ENCODE measurements at regions not wholly inside any gene's neighbourhood (a gene's known extent, or its start where the extent isn't known, plus 50 kb on each side); places are given as distances from the start of the nearest gene placed in this dataset.
"Not testable (repeated sequence)": the region's sequence is repeated elsewhere in the genome, so short reads cannot be mapped to it uniquely, and the experiment has no call there.

DNA sequence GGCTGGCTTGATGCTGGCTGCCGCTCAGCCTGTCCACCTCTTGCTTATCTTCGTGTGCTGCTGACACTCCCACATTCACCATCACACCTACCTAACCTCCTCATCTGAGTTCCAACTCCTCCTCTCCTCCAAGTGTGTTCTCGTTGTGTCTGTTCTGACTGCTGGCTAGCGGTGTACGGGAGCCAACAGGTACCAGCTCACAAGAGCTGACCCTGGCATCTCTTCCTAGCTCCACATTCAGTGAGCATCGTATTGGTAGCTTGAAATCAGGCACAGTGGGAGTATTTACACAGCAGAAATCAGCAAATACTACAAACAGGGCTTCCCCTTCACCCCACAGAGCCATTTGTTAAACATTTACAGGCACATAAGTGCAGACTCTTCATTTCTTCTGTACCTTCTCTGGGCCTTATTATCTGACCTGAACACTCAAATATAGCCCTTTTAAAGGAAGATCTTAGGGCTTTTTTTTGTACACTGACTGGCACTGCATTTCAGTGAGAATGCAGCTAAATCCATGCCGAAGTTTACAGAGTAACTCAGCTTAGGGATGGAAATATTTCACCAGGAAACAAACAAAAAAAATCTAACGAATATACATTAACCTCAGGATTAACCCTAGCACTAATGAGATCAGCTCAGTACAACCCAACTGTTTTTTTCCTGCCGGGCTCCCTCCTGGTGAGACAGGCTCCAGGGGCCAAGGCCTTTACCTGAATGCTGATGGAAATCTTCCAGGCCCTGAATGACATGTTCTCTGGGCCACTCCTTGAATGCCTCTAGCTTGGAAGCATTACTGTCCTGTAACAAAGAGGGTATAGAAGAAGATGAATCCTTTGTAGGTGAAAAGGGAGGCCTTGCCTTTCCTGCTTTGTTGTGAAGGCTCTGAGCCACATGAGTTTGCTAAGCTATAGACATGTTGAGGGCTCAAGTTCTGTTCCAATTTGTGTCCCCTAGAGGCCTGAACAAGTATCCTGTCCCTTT, 150.5 kb upstream of the LPP start:
- DNase-seq, result no peak

DNA sequence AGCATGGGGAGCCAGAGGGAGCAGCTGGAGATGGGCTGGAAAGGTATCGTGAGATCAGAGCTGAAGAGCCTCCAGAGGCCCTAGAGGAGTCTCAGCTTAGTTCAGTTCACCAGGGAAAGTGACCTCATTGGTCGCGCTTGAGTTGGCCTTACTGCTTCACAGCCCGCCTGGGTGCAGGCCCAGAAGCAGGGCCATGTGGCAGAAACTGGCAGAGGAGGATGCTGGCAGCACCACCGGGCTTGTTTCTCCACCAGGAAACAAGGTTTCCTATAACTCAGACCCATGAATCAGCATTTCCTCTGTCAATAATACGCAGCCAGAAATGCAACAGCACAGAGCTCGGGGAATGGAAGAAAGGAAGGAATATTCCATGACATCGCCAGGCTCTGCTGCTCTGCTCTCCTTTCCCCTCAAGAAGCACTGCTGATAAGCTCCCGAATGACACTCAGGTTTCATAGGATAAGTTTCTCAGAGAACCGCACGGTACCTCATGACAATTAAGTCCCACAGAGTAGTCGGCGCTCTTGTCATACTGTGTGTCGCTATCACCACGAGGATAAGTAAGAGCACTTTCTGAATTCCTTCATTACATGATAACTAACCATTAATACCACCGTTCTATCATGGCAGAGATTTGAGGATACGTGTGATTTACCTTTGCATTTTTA, 147.1 kb upstream of the LPP start:
- peak; percentile 45 for DNase-seq

DNA sequence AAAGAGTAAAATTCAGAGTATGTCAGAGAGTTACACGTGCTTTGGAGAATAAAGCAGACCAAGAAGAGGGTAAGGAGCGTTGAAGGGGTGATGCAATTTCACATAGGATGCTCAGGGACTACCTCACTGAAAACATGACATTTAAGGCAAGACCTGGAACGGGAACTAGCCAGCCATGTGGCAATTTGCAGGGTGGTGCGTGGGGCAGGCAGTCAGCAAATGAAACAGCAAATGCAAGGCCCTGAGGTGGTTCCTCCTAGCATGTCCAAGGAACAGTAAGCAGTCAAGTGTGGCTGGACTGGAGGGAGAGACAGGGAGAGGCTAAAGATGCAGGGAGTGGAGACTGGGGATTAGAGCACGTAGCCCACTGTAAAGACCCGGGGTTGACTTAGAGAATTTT, 146.1 kb upstream of the LPP start:
- peak; percentile 65 for DNase-seq

DNA sequence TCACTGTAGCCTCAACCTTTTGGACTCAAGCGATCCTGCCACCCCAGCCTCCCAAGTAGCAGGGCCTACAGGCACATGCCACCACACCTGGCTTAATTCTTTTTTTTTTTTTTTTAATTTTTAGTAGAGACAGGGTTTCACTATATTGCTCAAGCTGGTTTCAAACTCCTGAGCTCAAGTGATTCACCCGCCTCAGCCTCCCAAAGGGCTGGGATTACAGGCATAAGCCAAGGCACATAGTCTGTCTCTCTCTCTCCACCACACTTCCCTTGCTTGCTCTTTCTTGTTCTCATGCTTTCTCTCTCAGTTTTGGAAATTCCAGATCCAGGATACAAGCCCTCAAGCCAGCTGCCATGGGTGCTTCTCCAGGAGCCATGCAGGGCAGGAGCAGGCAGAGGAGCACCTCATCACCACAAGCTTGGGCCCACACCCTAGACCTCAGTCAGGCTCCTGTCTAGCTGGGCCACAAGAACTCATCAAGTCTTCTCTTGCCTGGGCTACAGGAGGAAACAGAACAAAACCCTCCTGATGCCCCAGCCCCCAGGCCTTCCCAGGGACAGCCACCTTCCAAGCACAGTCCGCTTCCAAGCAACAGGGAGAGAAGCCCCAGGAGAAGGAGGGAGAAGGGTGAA, 145.3 kb upstream of the LPP start:
- no peak for DNase-seq

DNA sequence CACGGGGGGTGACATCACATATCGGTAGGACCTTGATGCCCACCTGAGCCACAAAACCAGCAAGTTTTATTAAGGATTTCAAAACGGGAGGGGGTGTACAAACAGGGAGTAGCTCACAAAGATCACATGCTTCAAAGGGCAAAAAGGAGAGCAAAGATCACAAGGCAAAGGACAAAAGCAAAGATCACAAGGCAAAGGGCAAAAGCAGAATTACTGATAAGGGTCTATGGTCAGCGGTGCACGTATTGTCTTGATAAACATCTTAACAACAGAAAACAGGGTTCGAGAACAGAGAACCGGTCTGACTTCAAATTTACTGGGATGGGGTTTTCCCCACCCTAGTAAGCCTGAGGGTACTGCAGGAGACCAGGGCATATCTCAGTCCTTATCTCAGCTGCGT, 143.5 kb upstream of the LPP start:
- no peak for DNase-seq

DNA sequence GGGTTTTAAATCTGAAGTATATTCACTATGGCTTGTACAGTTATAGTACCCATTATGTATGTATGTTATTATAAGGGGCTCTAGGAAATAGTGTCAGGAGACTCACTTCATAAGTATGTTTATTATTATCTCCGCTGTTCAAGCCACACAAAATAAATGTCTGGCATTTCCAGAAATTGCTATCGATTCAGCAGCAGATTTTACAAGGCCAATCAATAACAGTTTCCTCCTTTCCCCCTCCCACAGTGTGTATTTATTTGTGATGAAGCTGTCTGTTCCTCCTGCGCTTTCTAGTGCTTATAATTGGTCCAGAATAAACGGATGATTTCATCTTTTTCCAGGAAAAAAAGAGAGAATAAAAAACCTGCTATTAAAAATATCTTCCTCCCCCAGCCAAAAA, 134.2 kb upstream of the LPP start:
- DNase-seq, result no peak

DNA sequence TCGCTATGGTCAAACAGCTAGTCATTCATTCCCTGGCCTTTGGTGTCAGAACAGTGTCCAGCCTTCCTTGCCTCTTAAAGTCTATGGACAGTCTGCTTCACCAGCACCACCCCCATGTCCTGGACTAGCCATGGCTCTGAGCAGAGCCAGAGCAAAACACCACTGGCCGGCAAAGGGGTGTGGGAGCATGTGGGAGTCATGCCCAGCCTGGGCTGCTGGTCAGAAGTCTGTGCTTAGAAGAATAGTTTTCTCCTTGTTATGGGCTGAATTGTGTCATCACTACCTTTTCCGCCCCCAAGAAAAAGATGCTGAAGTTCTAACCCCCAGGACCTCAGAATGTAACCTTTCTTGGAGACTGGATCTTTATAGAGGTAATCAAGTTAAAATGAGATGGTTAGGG, 132.9 kb upstream of the LPP start:
- no peak for DNase-seq

DNA sequence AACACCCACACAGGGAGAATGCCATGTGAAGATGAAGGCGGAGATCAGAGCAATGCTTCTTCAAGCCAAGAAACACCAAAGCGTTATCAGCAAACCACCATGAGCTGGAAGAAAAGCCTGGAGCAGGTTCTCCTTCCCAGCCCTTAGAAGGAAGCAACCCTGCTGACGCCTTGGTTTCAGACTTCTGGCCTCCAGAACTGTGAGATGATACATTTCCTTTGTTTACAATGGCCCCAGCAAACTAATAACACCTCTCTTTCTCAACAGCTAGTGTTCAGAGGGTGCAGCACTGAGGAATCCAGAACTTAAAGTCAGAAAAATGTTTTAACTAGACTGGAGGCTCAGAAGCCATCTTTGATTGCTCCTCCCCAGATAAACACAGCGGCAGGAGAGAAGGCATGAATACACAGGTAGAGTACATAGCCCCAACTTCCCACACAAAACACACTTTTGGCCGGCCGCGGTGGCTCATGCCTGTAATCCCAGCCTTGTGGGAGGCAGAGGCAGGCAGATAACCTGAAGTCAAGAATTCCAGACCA, 132.4 kb upstream of the LPP start:
- no peak for DNase-seq

DNA sequence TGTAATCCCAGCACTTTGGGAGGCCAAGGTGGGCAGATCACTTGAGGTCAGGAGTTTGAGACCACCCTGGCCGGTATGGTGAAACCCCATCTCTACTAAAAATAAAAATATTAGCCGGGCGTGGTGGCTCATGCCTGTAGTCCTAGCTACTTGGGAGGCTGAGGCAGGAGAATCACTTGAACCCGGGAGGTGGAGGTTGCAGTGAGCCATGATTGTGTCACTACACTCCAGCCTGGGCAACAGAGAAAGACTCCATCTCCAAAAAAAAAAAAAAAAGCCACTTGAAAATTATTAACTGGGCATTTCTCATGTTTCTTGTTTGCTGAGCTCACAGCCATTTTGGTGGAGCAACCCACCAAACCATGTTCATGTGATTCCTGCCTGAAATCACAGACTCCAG, 131.1 kb upstream of the LPP start:
- DNase-seq, result not testable (repeated sequence)

DNA sequence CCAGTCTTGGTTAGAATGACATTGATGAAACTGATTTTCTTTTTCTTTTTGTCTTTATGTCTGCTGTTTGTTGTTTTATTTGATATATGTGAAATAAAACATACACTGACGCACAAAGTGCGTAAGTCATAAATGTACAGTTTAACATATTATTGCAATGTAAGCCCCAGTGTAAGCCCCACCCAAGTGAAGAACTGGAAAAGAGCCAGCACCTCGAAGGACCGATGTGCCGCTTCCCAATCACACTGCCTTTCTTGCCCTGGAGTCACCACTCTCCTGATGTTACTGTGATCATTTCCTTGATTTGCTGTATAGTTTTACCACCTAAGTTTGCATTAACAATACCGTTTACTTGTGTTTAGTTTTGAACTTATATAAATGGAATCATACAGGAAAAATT, 128.4 kb upstream of the LPP start:
- no peak for DNase-seq

DNA sequence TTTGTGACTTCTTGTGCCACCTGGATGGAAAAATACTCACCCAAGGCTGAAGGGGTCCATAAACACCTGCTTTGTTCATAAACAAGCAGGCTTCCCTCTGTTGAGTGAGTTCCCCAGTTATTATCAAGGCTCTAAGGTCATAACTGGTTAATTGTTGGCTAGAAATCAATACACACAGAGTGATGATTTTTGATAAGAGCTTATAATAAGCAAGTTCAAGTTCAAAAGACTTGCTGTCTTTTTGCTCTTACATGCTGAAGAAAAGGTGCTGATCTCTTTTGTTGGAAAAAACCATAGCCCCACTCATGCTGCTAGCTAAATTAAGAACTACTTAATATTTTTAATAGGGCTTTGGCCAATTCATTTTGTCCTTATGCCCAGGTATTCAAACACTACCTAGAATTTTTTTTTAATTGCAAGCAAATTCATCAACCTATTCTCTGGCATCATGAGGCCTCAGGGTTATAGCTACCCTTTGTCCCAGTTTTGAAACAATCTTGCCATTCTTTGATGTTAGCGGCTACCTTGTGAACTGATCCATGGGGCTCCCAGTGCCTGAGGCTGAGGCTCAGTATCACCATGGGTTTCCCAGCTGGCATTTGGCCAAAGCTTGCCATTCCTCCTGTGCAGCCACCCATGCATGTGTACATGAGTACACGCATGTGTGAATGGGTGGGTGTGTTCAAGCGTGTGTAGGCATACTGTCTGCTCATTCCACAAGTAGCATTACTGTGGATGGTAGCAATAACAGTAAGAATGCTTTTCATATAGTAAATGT, 127.6 kb upstream of the LPP start:
- DNase-seq, result no peak

DNA sequence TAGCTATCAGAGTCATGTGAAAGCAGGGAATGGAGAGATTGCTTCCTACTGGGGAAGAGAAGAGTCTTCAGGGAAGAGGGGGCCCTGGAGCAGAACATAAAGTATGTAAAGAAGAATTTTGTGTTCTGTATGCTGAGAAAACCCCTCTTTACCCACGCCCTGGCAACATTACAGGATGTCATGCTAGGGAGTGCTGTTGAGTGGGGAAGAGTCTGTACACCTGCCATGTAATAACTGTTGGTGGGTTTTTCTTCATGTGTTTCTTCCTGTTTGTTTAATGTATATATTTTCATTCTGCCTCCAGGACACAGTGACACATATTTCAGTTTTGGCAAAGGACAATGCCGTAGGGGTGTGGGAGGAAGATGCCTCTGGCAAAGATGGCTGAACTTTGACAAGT, 122.8 kb upstream of the LPP start:
- DNase-seq, result no peak

DNA sequence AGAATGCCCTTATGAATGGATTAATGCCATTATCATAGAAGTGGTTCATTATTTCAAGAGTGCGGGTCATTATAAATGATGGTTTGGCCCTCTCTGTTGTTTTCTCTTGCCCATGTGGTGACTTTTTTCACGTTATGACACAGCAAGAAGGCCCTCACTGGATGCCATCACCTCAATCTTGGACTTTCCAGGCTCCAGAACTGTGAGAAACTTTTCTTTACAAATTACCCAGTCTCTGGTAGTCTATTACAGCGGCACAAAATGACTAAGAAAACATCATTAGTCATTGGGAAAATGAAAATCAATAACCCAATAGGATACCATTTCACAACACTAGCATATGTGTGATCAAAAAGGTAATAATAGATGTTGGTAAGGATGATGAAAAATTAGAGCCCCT, 119.0 kb upstream of the LPP start:
- DNase-seq, result no peak

DNA sequence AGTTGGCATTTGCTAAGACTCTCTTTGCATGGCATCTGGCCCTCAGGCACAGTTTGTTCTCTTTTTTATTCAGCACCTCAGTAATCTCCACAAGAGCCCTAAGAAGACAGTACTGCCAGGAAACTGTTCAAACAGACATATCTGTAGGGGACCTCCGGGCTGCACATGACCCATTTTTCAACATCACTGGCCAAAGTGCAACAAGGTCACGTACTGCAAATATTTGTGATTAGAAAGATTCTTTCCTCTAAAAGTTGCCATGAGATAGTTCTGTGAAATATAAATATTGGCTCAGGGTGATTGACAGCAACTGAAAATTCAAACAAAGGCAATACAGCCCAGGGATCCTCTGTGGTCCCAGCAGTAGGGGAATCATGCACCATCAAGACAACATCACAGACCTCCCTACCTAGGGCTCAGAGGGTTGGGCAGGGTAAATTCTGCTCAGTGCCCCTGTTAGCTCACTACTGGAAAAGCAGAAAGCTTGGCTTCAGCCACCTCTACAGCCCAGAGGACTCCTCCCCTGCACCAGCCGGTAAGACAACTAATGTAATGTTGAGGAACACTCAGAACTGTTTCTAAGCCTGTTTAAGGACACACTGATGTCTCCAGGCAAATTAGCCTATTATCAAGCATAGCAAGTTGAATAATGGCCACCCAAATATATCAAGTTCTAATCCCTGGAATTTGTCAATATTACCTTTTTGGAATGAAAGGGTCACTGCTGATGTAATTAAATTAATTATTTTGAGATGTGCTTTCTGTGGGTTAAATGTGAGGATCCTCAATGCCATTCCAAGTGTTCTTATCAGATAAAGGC, 117.4 kb upstream of the LPP start:
- no peak for DNase-seq

DNA sequence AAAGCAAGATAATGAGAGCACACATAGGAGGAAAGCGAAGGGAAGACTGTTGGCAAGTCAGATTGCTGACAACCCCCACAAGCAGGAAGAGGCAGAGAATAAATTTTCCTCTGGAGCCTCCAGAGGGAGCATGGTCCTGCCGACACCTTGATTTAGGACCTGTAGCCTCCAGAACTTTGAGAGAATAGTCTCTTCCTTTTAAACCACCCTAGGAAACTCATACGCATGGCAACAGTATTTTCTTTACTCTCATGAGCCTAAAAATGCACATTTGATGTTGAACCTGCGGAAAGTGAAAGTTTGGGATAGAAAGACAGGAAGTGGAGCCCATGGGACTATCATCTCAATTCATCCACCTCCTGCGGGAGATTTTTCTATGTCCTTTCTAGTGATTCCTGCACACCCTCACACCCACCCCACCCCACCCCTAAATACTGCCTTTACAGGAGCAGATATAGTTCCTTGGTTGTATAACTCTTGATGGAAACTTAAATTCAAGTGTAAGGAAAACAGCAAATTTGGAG, 116.7 kb upstream of the LPP start:
- no peak for DNase-seq

DNA sequence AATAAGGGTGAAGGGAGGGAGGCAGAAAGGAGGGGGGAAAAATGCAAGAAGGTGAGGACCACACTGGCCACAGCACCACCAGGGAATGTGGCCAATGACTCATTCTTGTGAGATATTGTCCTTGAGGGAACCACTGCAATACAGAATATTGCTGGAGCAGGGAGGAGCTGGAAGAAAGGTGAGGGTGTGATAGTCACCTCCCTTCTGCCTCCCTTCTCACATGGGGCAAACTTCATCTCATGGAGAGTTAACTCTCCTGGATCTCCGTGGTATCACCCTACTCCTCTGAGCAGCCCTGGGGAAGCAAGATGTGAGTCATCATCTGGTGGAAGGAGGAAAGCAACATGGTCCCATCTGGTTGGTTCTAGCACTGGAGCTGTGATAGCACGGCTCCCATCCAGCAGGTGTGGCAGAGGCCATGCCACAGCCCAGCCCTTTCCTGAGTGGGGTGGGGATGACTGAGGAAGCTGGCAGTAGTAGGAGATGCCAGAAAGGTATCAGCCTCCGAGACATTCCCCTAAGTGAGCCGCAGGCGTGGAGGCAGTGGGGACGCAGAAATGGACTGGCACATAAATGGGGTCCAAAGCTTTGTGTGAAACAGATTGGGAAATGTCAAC, 115.9 kb upstream of the LPP start:
- DNase-seq, result no peak

DNA sequence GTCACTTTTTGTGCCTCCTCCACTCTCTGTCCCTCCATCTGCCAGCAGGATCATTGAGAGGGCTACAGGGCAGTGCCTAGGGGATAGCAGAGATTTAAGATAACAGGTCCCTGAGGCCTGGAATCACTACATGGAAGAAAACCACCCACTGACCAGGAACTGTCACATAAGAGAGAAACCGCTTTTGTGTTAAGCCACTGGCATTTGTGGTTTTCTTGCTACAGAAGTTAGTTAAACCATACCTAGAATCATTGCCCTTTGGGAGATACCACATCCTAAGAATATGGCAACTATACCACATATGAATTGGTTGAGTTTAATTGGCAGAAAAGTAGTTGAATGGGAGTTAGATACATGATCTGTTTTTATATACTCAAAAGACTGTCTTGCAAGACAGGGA, 112.8 kb upstream of the LPP start:
- DNase-seq, result no peak

DNA sequence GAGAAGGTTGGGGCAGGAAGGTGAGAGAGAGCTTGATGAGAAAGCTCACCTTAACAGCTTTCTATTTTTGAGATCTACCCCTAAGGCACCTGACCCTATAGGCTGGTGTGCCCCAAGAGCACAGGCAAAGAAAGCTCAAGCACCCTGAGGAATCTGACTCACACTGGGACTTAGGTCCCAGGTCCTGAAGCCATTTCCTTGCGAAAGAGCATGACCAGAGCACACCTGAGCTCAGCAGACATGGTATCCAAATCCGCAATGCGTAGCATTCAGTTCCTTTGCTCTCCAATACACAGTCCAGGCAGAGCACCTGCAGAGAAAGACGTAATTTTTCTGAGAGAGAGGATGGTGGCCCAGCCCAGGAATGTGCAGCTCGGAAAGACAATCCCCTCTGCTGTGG, 112.1 kb upstream of the LPP start:
- no peak for DNase-seq

DNA sequence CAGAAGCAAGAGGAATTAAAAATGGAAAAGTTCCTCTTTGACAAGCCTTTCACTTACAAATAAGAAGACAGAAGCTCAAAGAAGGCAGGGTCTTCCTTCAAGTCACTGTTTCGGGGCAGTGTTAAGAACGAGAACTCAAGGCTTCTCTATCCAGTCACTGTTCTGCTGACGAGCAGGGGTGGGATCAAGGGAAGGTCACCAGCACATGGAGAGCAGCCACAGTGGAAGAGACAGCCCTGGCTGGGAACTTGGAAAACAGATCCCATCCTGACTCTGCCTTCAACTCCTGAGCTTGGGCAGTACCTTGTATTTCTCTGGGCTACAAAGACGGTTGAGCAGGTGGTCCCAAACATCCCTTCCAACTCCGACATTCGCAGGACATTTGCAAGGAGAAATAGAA, 111.5 kb upstream of the LPP start:
- no peak for DNase-seq

DNA sequence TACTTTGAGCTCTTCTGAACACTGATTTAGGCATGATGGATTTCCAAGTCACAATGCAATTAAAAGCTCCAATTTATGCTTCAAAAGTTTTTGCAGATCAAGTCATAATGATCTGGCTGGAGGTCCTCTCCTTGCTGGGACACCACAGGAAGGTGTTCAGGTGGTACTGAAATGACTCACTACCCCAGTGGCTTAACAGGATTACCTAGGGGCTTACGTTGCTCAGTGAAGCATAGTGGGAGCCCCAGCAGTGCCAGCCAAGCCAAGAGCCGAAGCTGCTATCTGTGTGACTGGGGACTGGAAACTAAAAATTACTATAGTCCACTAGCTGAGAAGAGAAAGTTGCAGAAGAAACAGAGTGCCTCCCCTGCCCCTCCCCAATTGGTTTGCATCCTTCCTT, 110.1 kb upstream of the LPP start:
- DNase-seq, result no peak

DNA sequence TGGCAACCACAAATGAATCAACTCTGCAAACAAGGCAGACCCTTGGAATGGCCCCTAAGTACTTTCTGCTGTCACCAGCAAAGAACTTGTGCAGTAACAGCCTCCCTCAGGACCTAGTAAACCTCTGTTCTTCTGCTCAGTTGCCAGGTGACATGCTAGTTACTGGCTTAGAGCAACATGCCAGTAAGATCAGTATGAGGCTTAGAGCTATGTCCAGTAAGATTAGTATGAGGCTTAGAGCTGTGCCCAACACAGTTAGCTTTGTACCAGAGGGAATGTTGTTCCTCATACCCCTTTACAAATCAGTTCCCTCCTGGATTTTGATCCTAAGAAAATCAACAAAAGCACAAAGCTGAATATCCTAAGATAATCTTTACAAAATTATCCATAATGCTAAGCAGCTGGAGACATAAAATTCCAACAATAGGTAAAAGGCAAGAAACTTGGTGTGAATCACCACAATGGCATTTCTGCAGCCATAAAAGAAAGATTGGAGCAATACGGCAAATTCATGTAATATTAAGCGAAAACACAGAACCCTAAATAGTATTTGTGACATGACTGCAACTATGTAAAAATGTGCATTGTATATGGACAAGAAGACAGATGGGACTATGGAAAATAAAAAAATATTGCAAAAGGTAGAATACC, 107.3 kb upstream of the LPP start:
- DNase-seq, result no peak
